ENCODE measurements at regions not wholly inside any gene's neighbourhood (a gene's known extent, or its start where the extent isn't known, plus 50 kb on each side); places are given as distances from the start of the nearest gene placed in this dataset.

DNA sequence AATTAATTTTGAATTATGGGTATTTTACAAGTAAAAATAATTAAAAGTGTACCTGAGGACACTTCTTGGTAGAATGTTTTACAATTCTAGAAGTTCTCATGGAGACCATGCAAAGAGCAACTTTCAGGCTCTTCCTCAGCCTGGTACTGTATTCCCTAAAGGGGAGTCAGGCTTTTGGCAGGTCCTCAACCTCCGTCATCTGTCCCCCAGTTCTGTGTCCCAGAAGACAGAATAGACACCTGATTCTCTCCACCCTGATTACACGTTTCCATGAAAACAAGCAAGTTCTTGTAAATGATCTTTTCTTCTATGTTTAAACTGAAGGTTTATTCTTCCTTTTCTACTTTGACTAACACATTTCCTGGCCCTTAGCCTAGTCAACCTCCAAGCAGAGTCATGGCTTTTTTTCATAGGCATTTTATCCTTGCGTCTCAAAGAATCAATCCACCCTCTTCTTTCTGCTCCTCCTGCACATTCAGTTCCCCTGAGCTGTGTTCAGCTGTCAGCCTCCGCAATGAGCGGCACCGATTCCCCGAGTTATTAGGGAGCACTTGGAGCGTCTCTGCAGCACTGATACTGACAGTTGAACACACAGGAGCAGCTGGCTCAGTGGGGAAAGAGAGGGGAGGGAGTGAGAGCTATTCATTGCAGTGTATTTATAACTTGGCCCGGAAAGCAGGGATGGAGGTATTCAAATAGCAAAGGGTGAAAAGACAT lies 1082.4 kb upstream of the MAP3K7 start:
- intact Hi-C loops (cut with DNase I; ENCODE audit: low total_unique reads) = no loop called here
- DNase-seq (ENCODE audit: low spot score in 2 of 2) = no peak
- no peak overlapping the region for H3K27ac ChIP-seq
- no peaks in the 10 kb centered on the region for H3K36me3 ChIP-seq
- no peaks in the 10 kb centered on the region for H3K27me3 ChIP-seq
- H3K4me3 ChIP-seq = no peak overlapping the region
- no peak for TF ChIP-seq POLR2AphosphoS5 (IDR thresholded peaks at IDR 0.05)
- no peak for TF ChIP-seq POLR2A (IDR thresholded peaks at IDR 0.05)
- TF ChIP-seq, protein P1, sequence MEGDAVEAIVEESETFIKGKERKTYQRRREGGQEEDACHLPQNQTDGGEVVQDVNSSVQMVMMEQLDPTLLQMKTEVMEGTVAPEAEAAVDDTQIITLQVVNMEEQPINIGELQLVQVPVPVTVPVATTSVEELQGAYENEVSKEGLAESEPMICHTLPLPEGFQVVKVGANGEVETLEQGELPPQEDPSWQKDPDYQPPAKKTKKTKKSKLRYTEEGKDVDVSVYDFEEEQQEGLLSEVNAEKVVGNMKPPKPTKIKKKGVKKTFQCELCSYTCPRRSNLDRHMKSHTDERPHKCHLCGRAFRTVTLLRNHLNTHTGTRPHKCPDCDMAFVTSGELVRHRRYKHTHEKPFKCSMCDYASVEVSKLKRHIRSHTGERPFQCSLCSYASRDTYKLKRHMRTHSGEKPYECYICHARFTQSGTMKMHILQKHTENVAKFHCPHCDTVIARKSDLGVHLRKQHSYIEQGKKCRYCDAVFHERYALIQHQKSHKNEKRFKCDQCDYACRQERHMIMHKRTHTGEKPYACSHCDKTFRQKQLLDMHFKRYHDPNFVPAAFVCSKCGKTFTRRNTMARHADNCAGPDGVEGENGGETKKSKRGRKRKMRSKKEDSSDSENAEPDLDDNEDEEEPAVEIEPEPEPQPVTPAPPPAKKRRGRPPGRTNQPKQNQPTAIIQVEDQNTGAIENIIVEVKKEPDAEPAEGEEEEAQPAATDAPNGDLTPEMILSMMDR (IDR thresholded peaks at IDR 0.05) = no peak
- H3K4me1 ChIP-seq = no peaks in the 10 kb centered on the region
- H3K9me3 ChIP-seq = no peaks in the 10 kb centered on the region

DNA sequence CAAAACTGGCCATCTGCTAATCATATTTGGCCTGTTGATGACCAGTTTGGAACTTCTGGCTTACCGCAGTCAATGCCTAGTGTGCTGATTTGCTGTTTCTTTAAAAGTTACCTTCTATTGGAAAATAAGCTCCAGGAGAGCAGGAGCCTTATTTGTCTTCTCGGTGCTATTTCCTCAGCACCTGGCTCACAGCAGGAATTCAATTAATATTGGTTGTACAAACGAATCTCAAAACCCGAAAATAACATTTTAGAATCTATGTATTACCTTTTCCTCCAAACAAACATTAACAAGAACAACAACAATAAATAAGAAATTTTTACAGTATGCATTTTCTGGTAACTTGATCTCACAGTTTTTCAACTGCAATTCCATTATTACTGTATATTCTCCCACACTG lies 1080.7 kb upstream of the MAP3K7 start:
- no peaks in the 10 kb centered on the region for H3K4me1 ChIP-seq
- TF ChIP-seq POLR2A (IDR thresholded peaks at IDR 0.05) = no peak
- TF ChIP-seq, protein P1 (IDR thresholded peaks at IDR 0.05) = no peak
- no peak for TF ChIP-seq POLR2AphosphoS5 (IDR thresholded peaks at IDR 0.05)
- H3K9me3 ChIP-seq = no peaks in the 10 kb centered on the region
- no peaks in the 10 kb centered on the region for H3K27me3 ChIP-seq
- no peak overlapping the region for H3K4me3 ChIP-seq
- no peak overlapping the region for H3K27ac ChIP-seq
- DNase-seq (ENCODE audit: low spot score in 2 of 2) = no peak
- H3K36me3 ChIP-seq = no peaks in the 10 kb centered on the region
- intact Hi-C loops (cut with DNase I; ENCODE audit: low total_unique reads) = no loop called here

DNA sequence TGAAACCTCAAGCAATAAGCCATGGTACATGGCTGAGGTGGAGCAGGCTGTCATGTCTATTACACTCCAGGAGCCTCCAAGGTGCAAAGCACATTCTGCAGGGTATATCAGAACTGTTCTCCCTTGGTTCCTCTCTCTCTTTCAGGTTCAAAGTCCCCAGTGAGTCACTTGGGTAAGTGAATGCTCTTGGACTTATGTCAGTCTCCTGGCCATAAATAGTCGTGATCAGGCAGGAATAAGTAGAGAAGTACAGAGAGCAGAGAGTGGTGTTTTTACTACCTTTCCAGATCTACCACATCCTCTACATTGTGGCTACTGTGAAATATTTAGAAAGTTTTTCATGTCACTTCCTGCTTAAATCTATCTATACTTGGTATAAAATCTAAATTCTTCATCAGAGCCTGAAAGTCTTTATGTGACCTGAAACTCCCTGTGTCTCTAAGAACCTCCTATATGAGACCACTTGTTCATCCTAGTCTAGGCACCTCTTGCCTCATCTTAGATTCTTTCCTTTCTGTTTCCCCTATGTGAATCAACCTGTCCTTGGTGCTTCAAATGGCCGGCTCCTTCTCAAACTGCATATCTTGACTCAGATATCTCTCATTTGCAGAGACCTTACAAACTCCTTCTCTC lies 1077.6 kb upstream of the MAP3K7 start:
- H3K4me1 ChIP-seq = no peaks in the 10 kb centered on the region
- H3K27me3 ChIP-seq = no peaks in the 10 kb centered on the region
- no peak for TF ChIP-seq POLR2AphosphoS5 (IDR thresholded peaks at IDR 0.05)
- TF ChIP-seq, protein P1 (IDR thresholded peaks at IDR 0.05) = no peak
- TF ChIP-seq POLR2A (IDR thresholded peaks at IDR 0.05) = no peak
- no peaks in the 10 kb centered on the region for H3K9me3 ChIP-seq
- DNase-seq (ENCODE audit: low spot score in 2 of 2) = no peak
- H3K4me3 ChIP-seq = no peak overlapping the region
- no peaks in the 10 kb centered on the region for H3K36me3 ChIP-seq
- H3K27ac ChIP-seq = no peak overlapping the region
- intact Hi-C loops (cut with DNase I; ENCODE audit: low total_unique reads) = no loop called here

DNA sequence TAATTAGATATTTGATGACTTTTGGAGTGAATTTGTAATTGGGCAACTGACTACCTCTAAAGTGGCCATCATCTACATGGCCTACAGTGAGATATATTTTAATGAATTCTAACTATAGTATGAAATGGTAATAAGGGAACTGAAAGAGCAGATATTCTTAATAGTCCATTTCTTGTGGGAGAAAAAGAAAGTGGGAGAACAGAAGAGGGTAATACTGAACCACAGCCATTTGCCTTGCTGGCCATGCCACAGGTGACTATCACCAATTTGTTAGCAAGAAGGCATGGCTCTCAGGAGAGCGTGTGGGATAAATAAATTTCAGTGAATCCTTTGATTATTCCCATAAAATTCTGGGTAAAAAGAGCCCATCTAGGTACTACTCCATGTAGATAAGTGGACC lies 1074.0 kb upstream of the MAP3K7 start:
- Histone ChIP-seq H3K4me3 (no peak overlapping the region), H3K9me3 (no peaks in the 10 kb centered on the region), H3K27ac (no peak overlapping the region), H3K4me1 (no peaks in the 10 kb centered on the region), H3K27me3 (no peaks in the 10 kb centered on the region), H3K36me3 (no peaks in the 10 kb centered on the region)
- intact Hi-C loops (cut with DNase I; ENCODE audit: low total_unique reads) = no loop called here
- TF ChIP-seq POLR2A (IDR thresholded peaks at IDR 0.05) (no peak), POLR2AphosphoS5 (IDR thresholded peaks at IDR 0.05) (no peak)
- TF ChIP-seq, protein P1 (IDR thresholded peaks at IDR 0.05) = no peak
- no peak for DNase-seq (ENCODE audit: low spot score in 2 of 2)

DNA sequence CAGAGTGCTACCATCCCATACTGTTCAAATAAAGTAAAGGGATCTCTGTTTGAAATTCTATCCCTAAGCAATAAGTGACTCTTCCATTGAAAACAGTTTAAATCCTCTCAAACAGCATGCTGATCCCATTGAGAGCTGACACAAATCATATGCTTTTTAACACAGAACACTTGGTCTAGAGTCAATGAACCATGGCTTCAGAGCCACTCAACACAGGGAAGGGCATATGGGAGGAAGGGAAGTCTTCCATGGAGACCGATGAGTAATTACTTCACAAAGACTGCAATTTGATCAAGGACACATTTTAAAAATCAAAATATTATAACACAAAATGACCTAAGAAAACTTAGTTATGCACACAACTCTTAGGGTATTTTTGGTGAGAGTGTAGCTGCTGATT lies 1073.0 kb upstream of the MAP3K7 start:
- DNase-seq (ENCODE audit: low spot score in 2 of 2) = no peak

More for the DNA sequence above, 1073.0 kb upstream of the MAP3K7 start:
- no peak overlapping the region for H3K27ac ChIP-seq
- no peaks in the 10 kb centered on the region for H3K27me3 ChIP-seq
- no peaks in the 10 kb centered on the region for H3K4me1 ChIP-seq
- no peaks in the 10 kb centered on the region for H3K36me3 ChIP-seq
- no peak overlapping the region for H3K4me3 ChIP-seq
- TF ChIP-seq POLR2A (IDR thresholded peaks at IDR 0.05) = no peak
- no peak for TF ChIP-seq POLR2AphosphoS5 (IDR thresholded peaks at IDR 0.05)
- TF ChIP-seq, protein P1 (IDR thresholded peaks at IDR 0.05) = no peak
- intact Hi-C loops (cut with DNase I; ENCODE audit: low total_unique reads) = no loop called here
- no peaks in the 10 kb centered on the region for H3K9me3 ChIP-seq

All from breast epithelium (tissue), 4 donors.